Fibroblast of the aortic adventitia (primary cell): ENCODE measurements at regions not wholly inside any gene's neighbourhood (a gene's known extent, or its start where the extent isn't known, plus 50 kb on each side); places are given as distances from the start of the nearest gene placed in this dataset.
"Not testable (repeated sequence)": the region's sequence is repeated elsewhere in the genome, so short reads cannot be mapped to it uniquely, and the experiment has no call there.

Source experiments
- DNase-seq: peaks from one replicate; pipeline ENCODE4 v3.0.0-alpha.2; 2010; ENCODE audit warnings: low read depth
- H3K4me3 ChIP-seq: 2 replicates; pipeline ENCODE4 v1.5.1; 2011; ENCODE audit warnings: low read depth, mild to moderate bottlenecking, control low read depth, low read length, moderate library complexity
- CTCF ChIP-seq: IDR thresholded peaks from 2 replicates; pipeline ENCODE4 v1.5.1; 2011; ENCODE audit warnings: mild to moderate bottlenecking, low read length, control low read depth, inconsistent platforms; ENCODE audit not compliant: insufficient read depth

DNA sequence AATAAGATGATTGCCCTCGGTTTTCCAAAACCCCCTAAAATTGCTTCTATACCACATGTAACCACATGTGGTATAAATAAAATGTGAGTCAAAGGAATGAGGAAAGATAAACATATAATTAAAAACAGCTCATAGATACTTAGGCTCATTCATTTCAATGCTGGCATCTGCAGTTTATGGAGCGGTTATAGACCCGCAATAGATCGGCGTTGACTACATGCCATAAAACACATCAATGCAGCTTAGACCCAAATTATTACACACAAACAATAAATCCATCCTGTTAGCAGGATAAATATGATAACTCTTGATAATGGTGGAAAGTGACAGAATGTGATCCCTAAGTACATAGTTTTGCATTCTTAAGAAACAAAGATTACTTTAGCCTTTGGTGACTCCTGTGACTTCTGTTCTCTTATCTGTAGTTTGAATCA, 143.7 kb downstream of the NR2F2 start:
- DNase-seq: no peak
- no peak for TF ChIP-seq CTCF
- no peak overlapping the region for H3K4me3 ChIP-seq

DNA sequence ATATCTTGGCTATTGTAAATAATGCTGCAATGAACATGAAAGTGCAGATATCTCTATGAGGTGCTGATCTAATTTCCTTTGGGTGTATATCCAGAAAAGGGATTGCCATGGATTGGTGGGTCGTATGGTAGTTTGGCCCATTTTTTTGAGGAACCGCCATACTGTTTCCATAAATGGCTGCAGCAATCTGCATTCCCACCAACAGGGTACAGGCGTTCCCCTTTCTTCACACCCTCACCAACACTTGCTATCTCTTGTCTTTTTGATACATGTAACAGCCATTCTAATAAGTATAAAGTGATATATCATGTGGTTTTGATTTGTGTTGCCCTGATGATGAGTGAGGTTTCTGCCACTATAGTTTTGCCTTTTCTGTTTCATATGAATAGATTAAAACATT, 146.7 kb downstream of the NR2F2 start:
- no peak for TF ChIP-seq CTCF
- no peak for DNase-seq
- H3K4me3 ChIP-seq: no peak overlapping the region

DNA sequence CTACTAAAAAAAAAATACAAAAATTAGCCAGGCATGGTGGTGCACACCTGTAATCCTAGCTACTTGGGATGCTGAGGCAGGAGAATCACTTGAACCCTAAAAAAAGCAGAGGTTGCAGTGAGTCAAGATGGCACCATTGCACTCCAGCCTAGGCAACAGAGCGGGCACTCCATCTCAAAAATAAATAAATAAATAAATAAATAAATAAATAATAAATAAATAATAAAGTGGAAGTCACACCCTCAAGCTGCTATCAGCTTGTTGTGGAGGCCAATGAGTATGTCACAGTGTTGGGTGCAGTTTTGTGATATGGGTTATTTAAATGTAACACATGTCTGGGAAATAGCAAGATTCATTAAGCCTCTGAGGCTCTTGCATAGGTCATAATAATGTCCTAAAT, 153.9 kb downstream of the NR2F2 start:
- not testable (repeated sequence) for H3K4me3 ChIP-seq, DNase-seq

DNA sequence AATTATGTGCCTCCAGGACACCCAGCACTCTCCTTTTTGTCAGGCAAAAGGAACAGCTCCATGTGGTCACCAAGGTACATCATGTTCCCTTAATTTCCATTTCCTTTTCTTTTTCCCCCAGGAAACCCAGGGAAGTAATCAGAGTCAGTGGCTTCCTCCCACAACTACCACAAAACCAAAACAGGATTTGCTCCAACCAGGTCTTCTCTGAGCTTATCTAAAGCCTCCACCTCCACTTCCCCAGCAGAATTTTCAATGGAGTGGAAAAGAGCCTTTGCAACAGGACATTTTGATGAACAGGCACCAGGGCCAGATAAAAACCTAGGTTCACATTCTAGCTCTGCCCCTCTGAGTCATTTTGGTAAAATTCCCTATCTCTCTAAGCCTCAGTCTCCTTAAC, 154.3 kb downstream of the NR2F2 start:
- DNase-seq: no peak
- no peak for TF ChIP-seq CTCF
- no peak overlapping the region for H3K4me3 ChIP-seq

DNA sequence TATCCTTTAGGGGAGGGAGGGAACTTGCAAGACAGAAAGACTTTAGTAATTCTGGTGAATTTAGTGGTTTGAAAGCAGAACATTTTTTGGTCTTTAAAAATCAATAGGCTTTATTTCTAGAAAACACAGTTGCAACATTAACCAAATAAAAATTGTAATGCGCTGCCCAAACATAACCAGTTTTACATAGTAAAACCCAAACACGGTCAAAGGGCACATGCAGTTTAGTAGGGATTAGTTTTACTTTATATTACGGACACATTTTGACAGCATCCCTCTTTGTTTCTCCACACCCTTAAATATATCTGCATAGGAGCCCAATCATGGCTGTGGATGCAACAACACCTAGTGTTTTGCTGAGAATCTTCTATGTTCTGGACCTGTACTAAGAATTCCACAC, 156.7 kb downstream of the NR2F2 start:
- TF ChIP-seq CTCF: no peak
- DNase-seq: no peak
- H3K4me3 ChIP-seq: no peak overlapping the region

DNA sequence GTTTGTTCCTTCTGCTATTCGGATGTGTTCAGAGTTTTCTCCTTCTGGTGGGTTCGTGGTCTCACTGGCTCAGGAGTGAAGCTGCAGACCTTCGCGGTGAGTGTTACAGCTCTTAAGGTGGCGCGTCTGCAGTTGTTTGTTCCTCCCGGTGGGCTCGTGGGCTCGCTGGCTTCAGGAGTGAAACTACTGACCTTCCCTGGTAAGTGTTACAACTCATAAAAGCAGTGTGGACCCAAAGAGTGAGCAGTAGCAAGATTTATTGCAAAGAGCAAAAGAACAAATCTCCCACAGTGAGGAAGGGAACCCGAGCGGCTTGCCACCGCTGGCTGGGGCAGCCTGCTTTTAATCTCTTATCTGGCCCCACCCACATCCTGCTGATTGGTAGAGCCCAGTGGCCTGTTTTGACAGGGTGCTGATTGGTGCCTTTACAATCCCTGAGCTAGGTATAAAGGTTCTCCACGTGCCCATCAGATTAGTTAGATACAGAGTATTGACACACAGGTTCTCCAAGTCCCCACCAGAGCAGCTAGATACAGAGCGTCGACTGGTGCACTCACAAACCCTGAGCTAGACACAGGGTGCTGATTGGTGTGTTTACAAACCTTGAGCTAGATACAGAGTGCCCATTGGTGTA, 160.7 kb downstream of the NR2F2 start:
- not testable (repeated sequence) for H3K4me3 ChIP-seq, DNase-seq

DNA sequence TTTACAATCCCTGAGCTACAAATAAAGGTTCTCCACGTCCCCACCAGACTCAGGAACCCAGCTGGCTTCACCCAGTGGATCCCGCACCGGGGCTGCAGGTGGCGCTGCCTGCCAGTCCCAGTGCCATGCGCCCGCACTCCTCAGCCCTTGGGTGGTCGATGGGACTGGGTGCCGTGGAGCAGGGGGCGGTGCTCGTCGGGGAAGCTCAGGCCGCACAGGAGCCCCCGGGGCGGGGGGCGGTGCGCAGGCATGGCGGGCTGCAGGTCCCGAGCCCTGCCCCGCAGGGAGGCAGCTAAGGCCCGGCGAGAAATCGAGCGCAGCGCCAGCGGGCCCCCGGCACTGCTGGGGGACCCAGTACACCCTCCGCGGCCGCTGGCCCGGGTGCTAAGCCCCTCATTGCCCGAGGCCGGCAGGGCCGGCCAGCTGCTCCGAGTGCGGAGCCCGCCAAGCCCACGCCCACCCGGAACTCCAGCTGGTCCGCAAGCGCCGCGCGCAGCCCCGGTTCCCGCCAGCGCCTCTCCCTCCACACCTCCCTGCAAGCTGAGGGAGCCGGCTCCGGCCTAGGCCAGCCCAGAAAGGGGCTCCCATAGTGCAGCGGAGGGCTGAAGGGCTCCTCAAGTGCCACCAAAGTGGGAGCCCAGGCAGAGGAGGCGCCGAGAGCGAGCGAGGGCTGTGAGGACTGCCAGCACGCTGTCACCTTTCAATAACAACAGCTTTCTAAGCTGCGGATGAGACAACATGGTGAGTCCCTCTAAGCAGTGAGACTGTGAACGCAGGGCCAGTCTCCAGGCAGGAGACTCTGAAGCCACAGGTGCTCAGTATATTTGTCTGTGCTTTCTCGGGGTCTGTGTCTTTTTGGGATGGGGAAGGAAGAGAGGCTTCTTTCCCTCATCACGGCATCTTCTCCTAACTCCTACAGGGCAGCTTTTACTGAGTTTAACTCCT, 161.5 kb downstream of the NR2F2 start:
- DNase-seq, H3K4me3 ChIP-seq: not testable (repeated sequence)

DNA sequence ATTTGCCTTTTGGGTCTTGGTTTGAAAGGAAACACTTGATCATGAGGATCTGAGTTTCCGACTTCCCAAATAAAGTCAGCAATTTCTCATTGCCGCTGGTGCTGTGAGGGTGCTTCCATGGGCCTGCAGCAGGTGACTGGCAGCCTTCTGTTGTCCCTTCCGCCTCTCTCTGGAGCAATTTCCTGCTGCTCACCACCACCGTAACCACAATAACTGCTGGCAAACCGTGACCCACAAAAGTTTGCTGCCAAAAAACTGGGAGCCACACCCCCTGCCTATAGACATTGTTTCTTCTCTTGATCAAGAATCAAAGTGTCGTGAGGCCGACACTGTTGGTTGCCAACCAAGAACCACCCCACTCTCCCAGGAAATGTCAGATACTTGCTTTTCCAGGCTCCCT, 164.0 kb downstream of the NR2F2 start:
- no peak for TF ChIP-seq CTCF
- no peak overlapping the region for H3K4me3 ChIP-seq
- no peak for DNase-seq
